ENCODE measurements at regions not wholly inside any gene's neighbourhood (a gene's known extent, or its start where the extent isn't known, plus 50 kb on each side); places are given as distances from the start of the nearest gene placed in this dataset.

DNA sequence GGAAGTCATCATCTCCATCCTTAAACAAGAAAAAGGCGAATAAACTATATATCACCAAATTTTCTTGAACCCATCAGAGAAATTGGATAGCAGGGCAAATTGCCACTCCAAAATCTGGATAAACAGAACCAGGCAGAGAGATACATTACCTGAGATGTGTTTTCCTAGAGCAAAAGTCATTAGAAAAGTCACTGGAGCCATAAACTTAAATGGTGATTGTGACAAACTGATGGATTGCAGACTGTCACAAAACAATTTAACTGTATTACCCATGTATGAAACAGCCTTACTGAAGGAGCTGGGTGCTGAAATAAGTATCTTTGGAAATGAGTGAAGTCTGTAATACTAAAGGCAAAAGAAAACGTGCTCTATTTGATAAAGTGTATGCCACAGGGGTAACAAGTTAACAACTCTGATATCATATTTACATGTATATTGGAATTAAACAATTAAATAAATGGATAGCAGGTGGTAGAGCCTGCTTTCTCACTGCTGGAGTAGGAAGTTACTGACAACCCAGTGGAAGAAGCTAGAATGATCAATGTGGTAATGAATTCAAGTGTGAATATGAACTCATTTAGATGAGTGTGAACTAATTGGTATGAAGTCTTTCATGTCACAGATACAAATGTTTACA lies 186.9 kb downstream of the LMBRD1 start:
- Histone ChIP-seq H3K4me3 (no peak overlapping the region), H3K27ac (no peak overlapping the region), H3K4me1 (ENCODE audit: insufficient read depth) (no peaks in the 10 kb centered on the region), H3K4me2 (no peak overlapping the region), H4K20me1 (ENCODE audit: insufficient read depth, poor library complexity, severe bottlenecking) (no peaks in the 10 kb centered on the region), H2AFZ (no peak overlapping the region), H3K36me3 (replicated peaks; ENCODE audit: insufficient read depth, low read depth) (no peaks in the 10 kb centered on the region), H3K27me3 (no peaks in the 10 kb centered on the region), H3K9me3 (ENCODE audit: low read depth) (no peaks in the 10 kb centered on the region), H3K9me2 (replicated peaks; ENCODE audit: insufficient read depth) (no peaks in the 10 kb centered on the region), H3K79me2 (no peaks in the 10 kb centered on the region)
- WGBS (ENCODE audit: low lambda C conversion rate, missing lambda C conversion rate), result 75% methylated on average over 2 of the region's 2 CpGs
- no peak for DNase-seq (ENCODE audit: low spot score)
- TF ChIP-seq EZH2 (IDR thresholded peaks at IDR 0.05; ENCODE audit: borderline replicate concordance) (no peak), EZH2phosphoT487 (IDR thresholded peaks at IDR 0.05; ENCODE audit: low read depth, severe bottlenecking, unreplicated experiment) (no peak)
- TF ChIP-seq, protein P1, sequence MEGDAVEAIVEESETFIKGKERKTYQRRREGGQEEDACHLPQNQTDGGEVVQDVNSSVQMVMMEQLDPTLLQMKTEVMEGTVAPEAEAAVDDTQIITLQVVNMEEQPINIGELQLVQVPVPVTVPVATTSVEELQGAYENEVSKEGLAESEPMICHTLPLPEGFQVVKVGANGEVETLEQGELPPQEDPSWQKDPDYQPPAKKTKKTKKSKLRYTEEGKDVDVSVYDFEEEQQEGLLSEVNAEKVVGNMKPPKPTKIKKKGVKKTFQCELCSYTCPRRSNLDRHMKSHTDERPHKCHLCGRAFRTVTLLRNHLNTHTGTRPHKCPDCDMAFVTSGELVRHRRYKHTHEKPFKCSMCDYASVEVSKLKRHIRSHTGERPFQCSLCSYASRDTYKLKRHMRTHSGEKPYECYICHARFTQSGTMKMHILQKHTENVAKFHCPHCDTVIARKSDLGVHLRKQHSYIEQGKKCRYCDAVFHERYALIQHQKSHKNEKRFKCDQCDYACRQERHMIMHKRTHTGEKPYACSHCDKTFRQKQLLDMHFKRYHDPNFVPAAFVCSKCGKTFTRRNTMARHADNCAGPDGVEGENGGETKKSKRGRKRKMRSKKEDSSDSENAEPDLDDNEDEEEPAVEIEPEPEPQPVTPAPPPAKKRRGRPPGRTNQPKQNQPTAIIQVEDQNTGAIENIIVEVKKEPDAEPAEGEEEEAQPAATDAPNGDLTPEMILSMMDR (IDR thresholded peaks at IDR 0.05; ENCODE audit: poor library complexity), result no peak

DNA sequence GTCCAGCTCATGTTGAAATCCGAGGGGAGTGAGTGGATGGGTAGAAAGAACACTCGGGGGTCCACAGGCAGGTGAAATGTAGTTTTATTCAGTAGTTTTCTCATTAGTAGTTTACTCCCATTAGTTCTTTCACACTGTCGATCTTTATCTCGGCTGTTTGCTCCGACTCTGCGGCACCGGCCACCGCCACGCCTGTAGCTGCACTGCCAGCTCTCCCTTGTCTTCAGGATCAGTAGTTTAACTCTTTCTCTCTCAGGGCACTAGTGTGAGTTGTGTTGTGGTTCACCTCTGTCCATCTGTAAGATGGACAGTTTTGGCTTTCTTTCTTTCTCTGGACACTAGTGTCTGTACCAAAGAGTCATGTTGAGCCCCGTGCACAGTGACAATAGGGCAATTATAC lies 195.7 kb downstream of the LMBRD1 start:
- H2AFZ ChIP-seq, result peak overlapping the region; percentile 72
- no peaks in the 10 kb centered on the region for H3K36me3 ChIP-seq (replicated peaks; ENCODE audit: insufficient read depth, low read depth)
- H3K4me1 ChIP-seq (ENCODE audit: insufficient read depth), result no peaks in the 10 kb centered on the region
- no peaks in the 10 kb centered on the region for H4K20me1 ChIP-seq (ENCODE audit: insufficient read depth, poor library complexity, severe bottlenecking)
- peak overlapping the region; percentile 72 for H3K4me2 ChIP-seq
- H3K79me2 ChIP-seq, result no peaks in the 10 kb centered on the region
- peak; percentile 19 for DNase-seq (ENCODE audit: low spot score)
- no peak overlapping the region for H3K27ac ChIP-seq
- no peaks in the 10 kb centered on the region for H3K9me3 ChIP-seq (ENCODE audit: low read depth)
- no peaks in the 10 kb centered on the region for H3K9me2 ChIP-seq (replicated peaks; ENCODE audit: insufficient read depth)
- no peak overlapping the region for H3K4me3 ChIP-seq
- H3K27me3 ChIP-seq, result no peaks in the 10 kb centered on the region
- 16% methylated on average over 10 of the region's 10 CpGs for WGBS (ENCODE audit: low lambda C conversion rate, missing lambda C conversion rate)
- TF ChIP-seq, protein P1 (IDR thresholded peaks at IDR 0.05; ENCODE audit: poor library complexity), result no peak
- TF ChIP-seq EZH2 (IDR thresholded peaks at IDR 0.05; ENCODE audit: borderline replicate concordance) (no peak), EZH2phosphoT487 (IDR thresholded peaks at IDR 0.05; ENCODE audit: low read depth, severe bottlenecking, unreplicated experiment) (no peak)

DNA sequence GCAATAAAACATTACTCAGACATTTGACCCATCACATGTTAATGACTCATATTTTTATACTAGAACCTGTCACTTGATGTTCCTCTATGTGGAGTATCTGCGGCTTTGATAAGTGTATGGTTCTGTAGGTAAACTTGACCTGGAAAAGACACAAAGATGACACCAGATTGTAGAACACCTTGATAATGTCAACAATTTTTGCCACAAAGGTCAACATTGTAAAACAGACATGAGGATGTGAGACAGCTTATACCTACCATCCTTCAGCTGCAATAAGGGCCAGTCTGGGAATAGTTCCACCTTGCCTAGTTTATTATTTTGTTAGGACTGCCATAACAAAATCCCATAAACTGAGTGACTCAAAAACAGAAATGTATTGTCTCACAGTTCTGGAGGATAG lies 202.4 kb downstream of the LMBRD1 start:
- Histone ChIP-seq H3K27ac (no peak overlapping the region), H3K9me2 (replicated peaks; ENCODE audit: insufficient read depth) (no peaks in the 10 kb centered on the region), H3K9me3 (ENCODE audit: low read depth) (no peaks in the 10 kb centered on the region), H4K20me1 (ENCODE audit: insufficient read depth, poor library complexity, severe bottlenecking) (no peaks in the 10 kb centered on the region), H3K36me3 (replicated peaks; ENCODE audit: insufficient read depth, low read depth) (no peaks in the 10 kb centered on the region), H3K4me2 (no peak overlapping the region), H3K79me2 (no peaks in the 10 kb centered on the region), H2AFZ (no peak overlapping the region), H3K27me3 (no peaks in the 10 kb centered on the region), H3K4me3 (no peak overlapping the region), H3K4me1 (ENCODE audit: insufficient read depth) (no peaks in the 10 kb centered on the region)
- no peak for DNase-seq (ENCODE audit: low spot score)
- 83% methylated on average over 1 of the region's 1 CpG for WGBS (ENCODE audit: low lambda C conversion rate, missing lambda C conversion rate)
- TF ChIP-seq EZH2 (IDR thresholded peaks at IDR 0.05; ENCODE audit: borderline replicate concordance) (no peak), EZH2phosphoT487 (IDR thresholded peaks at IDR 0.05; ENCODE audit: low read depth, severe bottlenecking, unreplicated experiment) (no peak)
- TF ChIP-seq, protein P1 (IDR thresholded peaks at IDR 0.05; ENCODE audit: poor library complexity), result no peak

Measured in hepatocyte (in vitro differentiated cells).